ENCODE measurements at regions not wholly inside any gene's neighbourhood (a gene's known extent, or its start where the extent isn't known, plus 50 kb on each side); places are given as distances from the start of the nearest gene placed in this dataset.

GRCh38 chr6:132020138-132020581, 69.0 kb upstream of the CCN2 start:
- Histone ChIP-seq H3K27me3 (ENCODE audit: insufficient read depth, low read length) (no peaks in the 10 kb centered on the region), H3K27ac (ENCODE audit: low read depth, low read length) (no peak overlapping the region)
- H3K36me3 Mint-ChIP-seq (ENCODE audit: low read depth, unreplicated experiment) = no peaks in the 10 kb centered on the region

DNA sequence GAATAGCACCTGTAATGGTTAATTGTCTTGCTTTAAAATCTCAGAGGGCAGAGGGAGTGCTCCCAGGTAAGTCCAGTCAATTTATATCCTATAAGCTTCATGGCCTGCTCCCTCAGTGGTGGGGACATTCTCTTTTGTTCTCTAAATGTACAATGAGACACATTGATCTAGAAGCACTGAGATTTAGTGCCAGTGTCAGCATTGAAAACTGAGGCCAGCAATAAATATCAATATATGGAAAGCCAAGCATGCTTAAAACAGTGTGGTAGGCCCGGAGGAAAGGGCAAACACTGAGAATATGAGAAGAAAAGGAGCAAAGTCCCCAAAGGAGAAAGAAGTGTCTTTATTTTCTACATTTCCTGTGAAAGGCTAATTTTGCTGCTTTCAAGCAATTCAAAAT, 68.4 kb upstream of the CCN2 start:
- H3K79me2 ChIP-seq (ENCODE audit: insufficient read depth, low read length) = no peaks in the 10 kb centered on the region
- no peak overlapping the region for H3K27ac ChIP-seq (ENCODE audit: low read depth, low read length)
- DNase-seq (ENCODE audit: low read depth) (no peak), FAIRE-seq (peak; percentile 62)
- H3K36me3 ChIP-seq (ENCODE audit: insufficient read depth, low read length) = no peaks in the 10 kb centered on the region
- Mint-ChIP-seq H3K9me3 (ENCODE audit: unreplicated experiment) (no peaks in the 10 kb centered on the region), H3K36me3 (ENCODE audit: low read depth, unreplicated experiment) (no peaks in the 10 kb centered on the region), H3K4me3 (ENCODE audit: unreplicated experiment) (no peak overlapping the region), H3K4me1 (ENCODE audit: low read depth, unreplicated experiment) (peaks cover 18% of the 10 kb centered on the region), H3K27me3 (ENCODE audit: low read depth, unreplicated experiment) (no peaks in the 10 kb centered on the region), H3K27ac (ENCODE audit: unreplicated experiment) (peak overlapping the region; percentile 15)
- TF ChIP-seq CTCF (IDR thresholded peaks at IDR 0.05; ENCODE audit: insufficient read depth, low read depth, low read length) (no peak), EZH2 (IDR thresholded peaks at IDR 0.05; ENCODE audit: insufficient read depth, low read length) (no peak)
- H3K4me2 ChIP-seq (ENCODE audit: low read length) = no peak overlapping the region
- no peak overlapping the region for H2AFZ ChIP-seq (ENCODE audit: low read depth, low read length)
- no peak overlapping the region for H3K9ac ChIP-seq (ENCODE audit: low read length)
- no peak overlapping the region for H3K4me3 ChIP-seq (ENCODE audit: insufficient read depth, low read depth, low read length)
- H4K20me1 ChIP-seq (ENCODE audit: insufficient read depth, low read length) = no peaks in the 10 kb centered on the region
- H3K4me1 ChIP-seq (ENCODE audit: insufficient read depth, low read length) = no peaks in the 10 kb centered on the region
- H3K9me3 ChIP-seq (ENCODE audit: insufficient read depth, low read depth, low read length) = no peaks in the 10 kb centered on the region
- H3K27me3 ChIP-seq (ENCODE audit: insufficient read depth, low read length) = no peaks in the 10 kb centered on the region

More at GRCh38 chr6:132020138-132020581, 69.0 kb upstream of the CCN2 start:
- FAIRE-seq (no peak), DNase-seq (ENCODE audit: low read depth) (peak; percentile 4)
- Histone ChIP-seq H3K9me3 (ENCODE audit: insufficient read depth, low read depth, low read length) (no peaks in the 10 kb centered on the region), H4K20me1 (ENCODE audit: insufficient read depth, low read length) (no peaks in the 10 kb centered on the region), H3K79me2 (ENCODE audit: insufficient read depth, low read length) (no peaks in the 10 kb centered on the region), H3K4me1 (ENCODE audit: insufficient read depth, low read length) (no peaks in the 10 kb centered on the region), H3K9ac (ENCODE audit: low read length) (no peak overlapping the region), H2AFZ (ENCODE audit: low read depth, low read length) (peak overlapping the region; percentile 39), H3K4me2 (ENCODE audit: low read length) (no peak overlapping the region), H3K4me3 (ENCODE audit: insufficient read depth, low read depth, low read length) (no peak overlapping the region), H3K36me3 (ENCODE audit: insufficient read depth, low read length) (no peaks in the 10 kb centered on the region)
- peak overlapping the region; percentile 15 for H3K27ac Mint-ChIP-seq (ENCODE audit: unreplicated experiment)
- peaks cover 18% of the 10 kb centered on the region for H3K4me1 Mint-ChIP-seq (ENCODE audit: low read depth, unreplicated experiment)
- no peak overlapping the region for H3K4me3 Mint-ChIP-seq (ENCODE audit: unreplicated experiment)
- no peak for TF ChIP-seq CTCF (IDR thresholded peaks at IDR 0.05; ENCODE audit: insufficient read depth, low read depth, low read length)
- no peak for TF ChIP-seq EZH2 (IDR thresholded peaks at IDR 0.05; ENCODE audit: insufficient read depth, low read length)
- H3K9me3 Mint-ChIP-seq (ENCODE audit: unreplicated experiment) = no peaks in the 10 kb centered on the region
- no peaks in the 10 kb centered on the region for H3K27me3 Mint-ChIP-seq (ENCODE audit: low read depth, unreplicated experiment)

GRCh38 chr6:132017942-132018341, 66.8 kb upstream of the CCN2 start:
- Mint-ChIP-seq H3K27ac (ENCODE audit: unreplicated experiment) (no peak overlapping the region), H3K9me3 (ENCODE audit: unreplicated experiment) (no peaks in the 10 kb centered on the region), H3K4me3 (ENCODE audit: unreplicated experiment) (no peak overlapping the region), H3K4me1 (ENCODE audit: low read depth, unreplicated experiment) (peaks cover 18% of the 10 kb centered on the region), H3K36me3 (ENCODE audit: low read depth, unreplicated experiment) (no peaks in the 10 kb centered on the region), H3K27me3 (ENCODE audit: low read depth, unreplicated experiment) (no peaks in the 10 kb centered on the region)
- Histone ChIP-seq H2AFZ (ENCODE audit: low read depth, low read length) (no peak overlapping the region), H3K4me1 (ENCODE audit: insufficient read depth, low read length) (no peaks in the 10 kb centered on the region), H3K4me2 (ENCODE audit: low read length) (no peak overlapping the region), H3K4me3 (ENCODE audit: insufficient read depth, low read depth, low read length) (no peak overlapping the region), H3K27me3 (ENCODE audit: insufficient read depth, low read length) (no peaks in the 10 kb centered on the region), H3K27ac (ENCODE audit: low read depth, low read length) (no peak overlapping the region), H3K36me3 (ENCODE audit: insufficient read depth, low read length) (no peaks in the 10 kb centered on the region), H3K9ac (ENCODE audit: low read length) (no peak overlapping the region), H4K20me1 (ENCODE audit: insufficient read depth, low read length) (no peaks in the 10 kb centered on the region), H3K9me3 (ENCODE audit: insufficient read depth, low read depth, low read length) (no peaks in the 10 kb centered on the region), H3K79me2 (ENCODE audit: insufficient read depth, low read length) (no peaks in the 10 kb centered on the region)
- DNase-seq (ENCODE audit: low read depth) (no peak), FAIRE-seq (no peak)
- no peak for TF ChIP-seq CTCF (IDR thresholded peaks at IDR 0.05; ENCODE audit: insufficient read depth, low read depth, low read length)
- no peak for TF ChIP-seq EZH2 (IDR thresholded peaks at IDR 0.05; ENCODE audit: insufficient read depth, low read length)
